ENCODE measurements at regions not wholly inside any gene's neighbourhood (a gene's known extent, or its start where the extent isn't known, plus 50 kb on each side); places are given as distances from the start of the nearest gene placed in this dataset.

DNA sequence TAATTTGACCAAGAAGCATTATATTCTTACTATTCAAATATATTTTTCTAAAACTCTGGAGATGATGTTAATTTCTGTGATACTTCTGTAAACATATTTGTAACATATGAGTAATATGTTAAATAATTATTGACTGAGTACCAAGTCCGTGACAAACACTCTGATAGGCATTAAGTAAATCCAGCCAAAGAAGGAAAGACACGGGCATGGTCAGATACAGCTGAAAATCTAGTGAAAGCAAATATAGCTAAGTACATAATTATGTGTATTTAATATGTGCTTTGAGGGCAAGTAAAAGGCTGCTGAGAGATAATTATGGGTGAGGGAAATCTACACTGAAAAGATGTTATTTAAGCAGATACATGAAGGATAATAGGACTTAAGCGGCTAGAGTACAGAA lies 1263.6 kb upstream of the ADGRL3 start:
- no peak for DNase-seq

- peak; percentile 2 for DNase-seq
Measured at GRCh38 chr4:59938166-59938565, 1262.0 kb upstream of the ADGRL3 start.

DNA sequence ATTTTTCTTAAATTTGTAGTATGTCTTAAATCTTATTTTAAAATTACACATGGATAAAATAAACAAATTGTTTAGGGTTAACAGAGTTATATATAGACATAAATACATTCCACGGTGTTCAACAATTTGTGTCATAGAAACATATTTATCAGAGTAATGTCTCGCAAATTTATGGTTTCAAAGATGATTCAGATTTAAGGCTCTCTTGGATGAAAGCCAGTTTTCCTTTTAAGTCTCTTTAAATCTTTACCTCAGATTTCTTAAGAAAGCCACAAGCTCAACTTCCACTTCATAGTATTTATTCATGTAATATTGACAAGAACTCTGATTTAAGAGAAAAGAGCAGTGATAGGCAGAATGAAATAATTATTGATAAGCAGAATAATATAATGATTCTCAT lies 1254.8 kb upstream of the ADGRL3 start:
- DNase-seq, result no peak

DNA sequence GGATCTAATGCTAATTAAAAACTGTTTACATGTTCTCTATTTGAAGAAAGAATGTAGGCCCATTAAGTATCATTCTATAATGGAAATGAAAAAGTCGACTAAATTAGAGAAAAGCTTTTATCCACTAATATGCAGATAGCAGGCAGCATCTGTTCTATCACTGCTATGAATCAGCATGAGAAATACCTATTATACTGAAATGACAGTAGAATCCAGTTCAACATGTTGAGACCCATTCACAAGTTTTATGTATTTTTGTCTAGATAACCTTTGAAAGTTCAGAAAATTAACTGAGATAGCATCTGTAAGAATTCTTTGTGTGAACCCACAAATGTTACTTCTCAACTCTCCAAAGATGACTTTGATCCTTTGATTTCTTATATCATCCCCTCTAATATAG lies 1254.4 kb upstream of the ADGRL3 start:
- no peak for DNase-seq

DNA sequence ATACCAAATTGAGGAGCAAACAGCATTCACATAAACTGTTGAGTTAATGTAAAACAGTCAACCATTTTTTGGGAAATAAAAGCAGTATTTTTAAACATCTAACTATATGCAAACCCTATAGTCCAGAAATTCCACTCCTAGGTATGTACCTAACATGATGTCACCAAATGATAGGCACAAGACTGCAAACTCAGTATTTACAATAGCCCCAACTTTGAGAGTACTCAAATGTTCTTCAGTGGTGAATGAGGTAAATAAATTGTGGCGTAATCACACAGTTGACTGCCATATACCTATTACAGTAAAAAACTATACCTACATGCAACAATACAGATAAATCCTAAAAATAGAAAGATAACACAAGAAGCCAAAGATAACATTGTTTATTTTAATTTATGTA lies 1243.8 kb upstream of the ADGRL3 start:
- DNase-seq, result no peak

DNA sequence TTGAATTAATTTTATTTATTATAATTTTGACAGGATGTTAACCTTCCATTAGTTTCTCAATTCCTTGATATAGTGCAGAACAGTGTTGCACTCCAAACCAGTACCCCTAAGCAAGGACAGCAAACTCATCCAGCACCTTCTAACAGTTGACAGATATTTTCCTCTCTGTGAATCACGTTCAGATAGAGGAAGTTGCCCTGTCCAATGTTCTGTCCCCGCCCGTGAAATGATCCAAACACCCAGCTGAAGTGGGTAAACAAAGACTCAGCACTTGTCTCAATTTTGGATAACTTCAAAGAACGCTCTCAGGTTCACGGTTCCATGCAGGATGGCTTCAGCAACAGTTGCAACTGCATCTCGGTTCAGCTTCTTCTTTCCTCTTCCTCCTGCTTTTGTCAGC lies 1240.0 kb upstream of the ADGRL3 start:
- no peak for DNase-seq

DNA sequence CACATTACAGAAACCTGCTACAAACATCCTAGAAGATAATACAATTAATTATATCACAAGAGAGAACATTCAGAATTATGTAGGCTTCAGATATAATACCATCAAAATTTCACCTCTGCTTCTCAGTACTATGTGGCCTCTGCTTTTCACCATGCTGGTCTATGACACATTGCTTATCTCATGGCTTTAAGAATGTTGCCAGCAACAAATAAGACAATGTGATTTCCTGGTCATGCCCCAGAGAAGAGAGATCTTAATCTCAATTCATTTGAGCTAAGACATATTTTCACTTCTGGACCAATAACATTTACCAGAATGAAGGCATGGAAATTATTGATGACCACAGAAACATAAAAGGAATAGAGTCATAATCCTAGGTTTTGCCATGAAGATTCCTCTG lies 1233.4 kb upstream of the ADGRL3 start:
- DNase-seq, result no peak

- DNase-seq, result no peak
Measured at GRCh38 chr4:59968796-59969195, 1231.3 kb upstream of the ADGRL3 start.

DNA sequence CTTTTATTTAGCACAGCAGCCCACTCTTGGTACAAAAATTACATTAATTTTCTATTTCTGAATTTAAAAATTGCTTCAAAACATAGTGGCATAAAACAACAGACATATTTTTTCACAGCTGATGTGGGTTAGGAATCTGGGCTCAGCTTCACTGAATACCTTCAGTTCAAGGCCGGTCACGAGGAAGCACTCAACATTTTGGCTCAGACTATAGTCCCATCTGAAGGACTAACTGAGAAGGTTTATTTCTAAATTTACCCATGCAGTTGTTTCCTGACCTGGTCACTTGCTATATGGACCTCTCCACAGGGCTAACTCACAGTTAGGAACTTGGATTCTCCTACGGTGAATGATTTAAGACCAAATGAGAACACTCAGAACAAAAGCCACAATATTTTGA lies 1230.2 kb upstream of the ADGRL3 start:
- no peak for DNase-seq

DNA sequence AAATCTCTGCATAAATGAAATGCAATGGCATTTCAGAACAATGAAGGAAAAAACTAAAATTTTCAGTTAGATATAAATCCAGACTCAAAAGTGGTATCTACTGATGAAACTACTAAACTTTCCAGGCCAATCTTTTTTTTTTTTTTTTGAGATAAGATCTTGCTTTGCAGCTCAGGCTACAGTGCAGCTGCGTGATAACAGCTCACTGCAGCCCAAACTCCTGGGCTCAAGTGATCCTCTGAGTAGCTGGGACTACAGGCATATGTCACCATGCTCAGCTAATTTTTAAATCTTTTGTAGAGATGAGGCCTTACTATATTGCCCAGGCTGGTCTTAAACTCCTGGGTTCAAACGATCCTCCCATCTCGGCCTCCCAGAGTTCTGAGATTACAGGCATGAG lies 1228.2 kb upstream of the ADGRL3 start:
- no peak for DNase-seq

GRCh38 chr4:59973492-59973891 lies 1226.6 kb upstream of the ADGRL3 start:
- no peak for DNase-seq

DNA sequence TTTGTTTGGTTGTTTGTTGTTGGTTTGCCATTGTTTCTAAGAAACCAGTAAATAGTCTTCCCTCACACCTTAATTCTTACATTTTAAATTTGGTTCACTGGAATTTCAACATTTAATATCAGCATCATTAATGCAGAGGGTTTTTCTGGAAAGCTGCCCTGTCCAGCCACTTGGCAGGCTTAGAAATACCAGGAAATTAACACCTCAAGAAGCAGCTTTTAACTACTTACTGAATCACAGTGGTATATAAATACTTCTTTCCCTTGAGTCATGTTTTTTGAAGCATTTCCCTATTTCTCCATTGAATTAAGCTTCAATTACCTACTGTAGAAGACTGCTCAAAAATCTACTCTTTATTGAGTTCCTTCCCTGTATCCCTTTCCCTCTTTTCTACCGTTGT lies 1221.1 kb upstream of the ADGRL3 start:
- DNase-seq, result no peak

DNA sequence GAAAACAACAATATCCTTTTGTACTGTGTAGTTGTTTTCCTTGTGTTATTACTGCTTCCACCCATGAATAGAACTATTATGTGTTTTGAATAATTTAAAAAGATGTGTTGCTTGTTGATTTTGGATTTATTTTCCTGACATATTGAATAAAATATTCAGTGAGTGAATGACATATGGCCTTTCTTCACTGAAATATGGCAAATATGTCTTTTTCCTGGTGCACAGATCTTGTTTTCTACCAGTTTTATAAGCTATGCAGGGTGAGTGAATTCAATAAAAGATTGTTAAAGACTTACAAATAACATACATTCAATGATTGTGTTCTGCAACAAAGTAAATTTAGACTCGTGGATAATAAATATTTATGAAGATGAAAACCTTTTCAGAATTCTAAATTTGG lies 1216.3 kb upstream of the ADGRL3 start:
- DNase-seq, result no peak

GRCh38 chr4:59987289-59987688 lies 1212.8 kb upstream of the ADGRL3 start:
- DNase-seq, result no peak

DNA sequence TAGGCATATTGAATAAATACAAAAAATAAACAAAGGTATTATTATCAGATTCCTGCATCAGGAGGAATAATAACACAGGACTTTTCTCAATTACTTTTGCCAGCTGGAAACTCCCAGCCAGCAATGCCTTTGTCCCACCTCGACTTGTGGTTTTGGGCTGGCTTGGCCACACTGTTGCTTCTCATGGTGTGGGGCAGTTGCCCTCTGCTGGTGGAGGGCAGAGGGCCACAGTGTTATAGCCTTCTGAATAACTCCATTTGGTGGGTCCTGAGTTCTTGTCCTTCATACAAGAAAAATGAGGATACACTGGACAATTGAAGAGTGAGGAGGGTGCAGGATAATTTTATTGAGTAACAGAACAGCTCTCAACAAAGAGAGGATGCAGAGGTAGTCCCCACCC lies 1206.0 kb upstream of the ADGRL3 start:
- DNase-seq, result no peak

- no peak for DNase-seq
Measured at GRCh38 chr4:60002603-60003337, 1197.4 kb upstream of the ADGRL3 start.

GRCh38 chr4:60013464-60014184 lies 1186.5 kb upstream of the ADGRL3 start:
- DNase-seq, result no peak

DNA sequence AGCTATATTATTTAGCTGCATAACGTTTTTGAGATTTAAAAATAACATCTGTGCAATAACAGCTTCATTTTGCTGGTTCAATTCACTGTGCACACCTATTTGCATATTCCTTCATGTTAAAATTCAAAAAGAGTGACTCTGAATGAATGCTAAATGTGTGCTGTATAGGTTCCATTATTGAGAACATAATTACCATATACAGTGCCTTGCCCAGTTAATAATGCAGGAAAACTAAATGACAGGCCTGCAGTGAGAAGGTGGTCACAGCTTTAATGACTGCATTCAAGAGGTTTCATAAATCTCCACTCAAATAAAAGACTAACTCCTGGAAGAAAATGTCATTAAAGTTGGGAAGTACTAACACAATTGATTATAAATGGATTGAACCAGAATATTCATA lies 1183.2 kb upstream of the ADGRL3 start:
- no peak for DNase-seq

DNA sequence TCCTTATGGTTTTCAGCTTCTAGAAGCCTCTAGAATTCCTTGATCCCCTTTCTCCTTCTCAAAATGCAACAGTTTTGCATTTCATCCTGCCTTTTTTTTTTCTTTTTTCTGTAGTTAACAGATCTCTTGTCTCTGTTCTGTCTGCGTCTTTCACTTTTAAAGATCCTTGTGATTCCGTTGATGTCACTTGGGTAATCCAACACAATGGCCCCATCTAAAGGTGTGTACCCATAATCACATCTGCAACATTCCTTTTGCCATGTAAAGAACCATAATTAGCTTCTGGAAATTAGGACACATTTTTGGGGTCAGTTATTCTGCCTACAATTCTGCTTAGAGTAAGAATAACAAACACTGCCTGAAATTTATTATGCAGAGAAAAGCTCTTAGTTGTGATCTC lies 1180.9 kb upstream of the ADGRL3 start:
- no peak for DNase-seq

GRCh38 chr4:60019946-60020345 lies 1180.2 kb upstream of the ADGRL3 start:
- no peak for DNase-seq

GRCh38 chr4:60020389-60020788 lies 1179.7 kb upstream of the ADGRL3 start:
- DNase-seq, result no peak

- no peak for DNase-seq
Measured at GRCh38 chr4:60033826-60034225, 1166.3 kb upstream of the ADGRL3 start.

DNA sequence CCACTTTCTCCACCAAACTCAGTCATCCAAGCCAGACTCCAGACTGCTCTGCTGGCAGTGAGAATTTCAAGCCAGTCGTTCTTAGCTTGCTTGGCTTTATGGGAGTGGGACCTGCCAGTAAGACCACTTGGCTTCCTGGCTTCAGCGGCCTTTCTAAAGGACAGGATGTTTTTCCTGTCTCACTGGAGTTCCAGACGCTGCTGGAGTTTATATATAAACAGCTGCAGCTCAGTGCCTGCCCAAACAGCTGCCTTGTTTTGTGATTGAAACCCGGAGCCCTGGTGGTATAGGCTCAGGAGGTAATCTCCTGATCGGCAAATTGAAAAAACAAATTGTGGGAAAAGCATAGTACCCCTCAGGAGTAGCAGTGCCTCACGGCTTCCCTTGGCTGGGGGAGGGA lies 1165.8 kb upstream of the ADGRL3 start:
- DNase-seq, result no peak

- no peak for DNase-seq
Measured at GRCh38 chr4:60039908-60040307, 1160.2 kb upstream of the ADGRL3 start.

DNA sequence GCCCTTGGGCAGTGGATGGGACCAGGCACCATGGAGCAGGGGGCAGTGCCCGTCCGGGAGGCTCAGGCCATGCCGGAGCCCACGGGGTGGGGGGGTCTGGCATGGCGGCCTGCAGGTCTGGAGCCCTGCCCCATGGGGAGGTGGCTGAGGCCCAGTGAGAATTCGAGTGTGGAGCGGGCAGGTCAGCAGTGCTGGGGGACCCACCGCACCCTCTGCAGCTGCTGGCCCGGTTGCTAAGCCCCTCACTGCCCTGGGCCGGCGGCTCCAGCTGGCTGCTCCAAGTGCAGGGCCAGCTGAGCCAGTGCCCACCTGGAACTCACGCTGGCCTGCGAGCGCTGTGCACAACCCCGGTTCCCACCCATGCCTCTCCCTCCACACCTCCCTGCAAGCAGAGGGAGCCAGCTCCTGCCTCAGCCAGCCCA lies 1157.9 kb upstream of the ADGRL3 start:
- no peak for DNase-seq
